HS-5 (cell line): ENCODE measurements at regions not wholly inside any gene's neighbourhood (a gene's known extent, or its start where the extent isn't known, plus 50 kb on each side); places are given as distances from the start of the nearest gene placed in this dataset.
"Not testable (repeated sequence)": the region's sequence is repeated elsewhere in the genome, so short reads cannot be mapped to it uniquely, and the experiment has no call there.

ENCODE experiments used
- DNase-seq: peaks from one replicate; pipeline ENCODE4 v3.0.0-alpha.2; 2012; ENCODE audit warnings: low read depth

- DNase-seq: no peak
Observed at GRCh38 chr4:60652933-60653332, 547.2 kb upstream of the ADGRL3 start.

GRCh38 chr4:60655356-60655755, 544.8 kb upstream of the ADGRL3 start:
- no peak for DNase-seq

DNA sequence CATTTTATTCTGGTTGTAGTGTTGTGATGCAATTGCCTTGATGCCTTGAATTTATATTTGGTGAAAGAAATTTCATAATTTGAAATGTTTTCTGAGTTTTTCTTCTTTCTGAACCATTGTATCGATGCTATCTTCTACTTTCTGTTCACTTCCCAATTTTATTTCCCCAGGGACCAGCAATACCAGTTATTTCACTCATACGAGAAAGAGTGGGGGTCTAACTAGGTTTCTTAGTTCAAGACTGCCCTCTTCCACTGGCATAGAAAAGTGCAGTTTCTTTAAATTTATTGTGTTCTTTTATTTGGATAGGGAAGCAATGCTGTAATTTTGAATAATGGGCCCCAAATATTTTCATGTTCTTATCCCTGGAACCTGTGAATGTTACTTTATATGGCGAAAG, 544.0 kb upstream of the ADGRL3 start:
- DNase-seq: no peak

- DNase-seq: no peak
Observed at GRCh38 chr4:60657041-60657440, 543.1 kb upstream of the ADGRL3 start.

DNA sequence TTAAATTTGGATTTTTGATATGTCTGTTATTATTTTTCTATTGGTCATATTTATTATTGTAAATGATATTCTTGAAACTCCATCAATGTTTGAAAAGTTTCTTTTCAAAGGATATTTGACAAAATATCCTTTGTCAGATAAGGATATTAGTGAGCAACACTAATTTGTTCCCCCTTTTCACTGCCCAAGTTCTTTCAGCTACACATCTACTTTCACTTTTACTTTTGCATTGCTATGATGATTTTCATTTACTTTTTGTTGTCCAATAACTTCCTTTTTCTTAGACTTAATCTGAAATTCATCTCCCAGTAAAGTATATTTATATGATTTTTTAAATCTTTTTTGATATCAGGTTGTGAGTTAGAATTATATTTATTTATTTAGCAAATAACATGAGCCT, 542.3 kb upstream of the ADGRL3 start:
- no peak for DNase-seq

GRCh38 chr4:60663769-60664168, 536.4 kb upstream of the ADGRL3 start:
- no peak for DNase-seq

GRCh38 chr4:60682901-60683300, 517.2 kb upstream of the ADGRL3 start:
- DNase-seq: peak; percentile 44

GRCh38 chr4:60683357-60683756, 516.8 kb upstream of the ADGRL3 start:
- DNase-seq: peak; percentile 67

DNA sequence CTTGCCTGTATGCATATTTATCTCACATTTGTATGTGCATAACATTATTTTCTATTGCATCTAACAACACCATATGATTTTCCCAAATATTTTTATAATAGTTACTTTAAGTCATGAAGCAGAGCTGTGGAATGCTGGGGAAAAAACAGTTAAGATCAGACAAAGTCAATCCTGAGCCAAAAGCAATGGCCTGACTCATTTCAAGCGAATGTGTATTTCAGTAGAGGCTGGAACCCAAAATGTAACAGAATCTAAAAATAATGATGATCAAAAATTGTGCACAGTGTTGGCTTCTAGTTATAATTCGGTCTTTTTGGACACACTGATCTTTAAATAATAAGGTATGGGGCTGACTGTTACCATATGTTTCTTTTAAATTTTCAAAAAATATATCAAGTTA, 516.2 kb upstream of the ADGRL3 start:
- DNase-seq: peak; percentile 60

DNA sequence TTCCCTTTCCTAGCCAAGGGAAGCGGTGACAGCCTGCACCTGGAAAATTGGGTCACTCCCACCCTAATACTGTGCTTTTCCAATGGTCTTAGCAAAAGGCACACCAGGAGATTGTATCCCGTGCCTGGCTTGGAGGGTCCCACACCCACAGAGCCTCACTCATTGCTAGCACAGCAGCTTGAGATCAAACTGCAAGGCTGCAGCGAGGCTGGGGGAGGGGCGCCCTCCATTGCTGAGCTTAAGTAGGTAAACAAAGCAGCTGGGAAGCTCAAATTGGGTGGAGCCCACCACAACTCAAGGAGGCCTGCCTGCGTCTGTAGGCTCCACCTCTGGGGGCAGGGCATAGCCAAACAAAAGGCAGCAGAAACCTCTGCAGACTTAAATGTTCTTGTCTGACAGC, 504.1 kb upstream of the ADGRL3 start:
- DNase-seq: not testable (repeated sequence)

DNA sequence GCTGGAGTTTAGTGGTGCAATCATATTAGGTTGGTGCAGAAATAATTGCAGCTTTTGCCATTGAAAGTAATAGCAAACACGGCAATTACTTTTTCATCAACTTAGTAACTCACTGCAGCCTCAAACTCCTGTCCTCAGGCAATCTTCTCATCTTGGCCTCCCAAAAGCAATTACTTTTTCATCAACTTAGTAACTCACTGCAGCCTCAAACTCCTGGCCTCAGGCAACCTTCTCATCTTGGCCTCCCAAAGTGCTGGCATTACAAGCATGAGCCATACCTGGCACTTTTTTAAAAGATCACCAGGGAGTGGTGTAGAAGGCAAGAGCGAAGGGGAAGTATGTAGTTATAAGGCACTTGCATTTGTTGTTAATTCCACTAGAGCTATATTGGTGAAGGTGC, 491.1 kb upstream of the ADGRL3 start:
- DNase-seq: no peak

DNA sequence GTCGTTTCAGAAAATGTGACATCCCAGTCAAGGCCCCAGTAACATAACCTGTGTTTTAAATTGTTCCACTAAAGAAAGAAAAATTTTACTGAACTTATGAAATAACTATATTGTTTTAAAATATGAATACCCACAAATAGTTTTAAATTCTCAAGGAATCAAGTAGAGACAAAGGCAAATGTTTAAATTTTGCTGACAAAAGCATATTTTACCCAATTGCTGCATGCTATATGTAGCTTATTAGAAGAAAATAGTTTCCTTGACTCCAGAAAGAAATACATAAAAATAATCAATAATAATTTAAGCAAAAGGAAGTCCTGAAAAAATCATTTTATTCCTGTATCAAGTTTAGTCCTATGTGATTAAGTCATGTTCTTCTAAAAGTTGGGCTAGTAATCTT, 481.3 kb upstream of the ADGRL3 start:
- DNase-seq: no peak

GRCh38 chr4:60721685-60722084, 478.4 kb upstream of the ADGRL3 start:
- DNase-seq: no peak

DNA sequence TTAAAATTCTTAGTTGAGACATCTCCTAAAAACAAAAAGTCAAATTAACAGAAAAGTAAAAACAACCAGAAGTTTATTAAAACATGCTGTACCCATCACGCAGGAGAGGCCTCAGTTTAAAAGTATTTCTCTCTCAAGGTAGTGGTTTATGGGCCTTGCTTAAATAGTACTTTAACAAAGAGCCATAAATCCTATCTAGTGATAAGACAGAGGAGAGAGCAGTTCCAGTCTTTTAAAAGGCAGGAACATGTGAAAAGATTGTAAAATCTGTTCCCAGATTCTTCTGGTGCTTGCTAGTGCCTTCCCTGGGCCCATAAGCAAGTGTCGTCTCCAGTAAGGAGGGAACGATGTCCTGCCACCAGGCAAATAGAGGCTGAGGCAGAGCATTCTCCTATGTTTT, 476.3 kb upstream of the ADGRL3 start:
- DNase-seq: no peak

DNA sequence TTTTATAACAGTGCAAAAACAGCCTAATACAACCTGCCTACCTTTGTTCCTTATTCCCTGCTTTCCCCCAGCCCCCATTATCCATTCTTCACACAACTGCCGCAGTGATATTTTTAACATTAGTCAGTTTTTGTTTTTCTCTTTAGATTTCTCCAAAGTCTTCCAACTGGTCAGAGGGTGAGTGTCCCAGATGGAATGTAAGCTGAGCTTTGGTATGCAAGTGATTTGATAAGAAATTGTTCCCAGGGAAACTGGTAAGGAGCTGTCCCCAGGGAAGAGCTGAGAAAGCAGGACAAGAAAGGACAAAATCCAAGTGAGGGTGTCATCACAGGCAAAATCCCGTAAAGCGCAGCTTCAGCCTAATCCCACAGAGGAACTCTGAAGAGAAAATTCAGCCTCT, 475.5 kb upstream of the ADGRL3 start:
- peak; percentile 87 for DNase-seq

DNA sequence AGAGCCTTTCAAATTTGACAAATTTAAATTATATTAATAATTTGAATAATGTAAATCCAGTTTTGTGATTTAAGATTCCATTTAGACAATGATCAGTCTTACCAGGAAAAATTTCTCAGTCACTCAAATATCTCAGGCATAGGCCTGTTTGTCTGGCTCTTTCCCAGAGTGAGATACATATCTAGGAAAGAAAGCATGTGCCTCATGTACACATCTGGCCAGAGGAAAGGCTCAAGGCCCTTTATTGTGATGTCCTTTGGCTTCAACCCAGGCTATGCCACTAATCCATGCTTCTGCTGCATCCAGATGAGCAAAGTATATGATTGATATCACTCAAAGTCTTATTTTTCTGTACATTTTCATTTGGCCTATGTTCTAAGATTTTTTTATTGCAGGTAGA, 473.3 kb upstream of the ADGRL3 start:
- DNase-seq: no peak

DNA sequence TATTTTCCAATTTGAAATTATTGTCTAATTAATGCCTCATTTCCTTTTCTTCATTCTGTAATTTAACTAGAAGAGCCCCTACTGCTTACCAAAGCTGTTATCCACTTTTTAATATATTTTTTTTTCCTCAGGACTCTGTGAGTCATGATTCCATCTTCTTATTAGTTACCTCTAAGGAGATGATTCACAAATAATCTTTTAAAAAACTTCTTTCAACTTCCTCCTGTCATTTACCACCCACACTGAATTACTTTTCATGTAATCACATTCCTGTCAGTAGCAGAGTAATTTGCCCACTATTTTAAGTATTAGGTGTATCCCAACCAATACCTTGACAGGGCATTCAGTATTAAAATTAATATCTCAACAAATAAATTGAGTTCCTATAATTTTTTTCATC, 470.9 kb upstream of the ADGRL3 start:
- peak; percentile 13 for DNase-seq

- DNase-seq: not testable (repeated sequence)
Observed at GRCh38 chr4:60729764-60730163, 470.4 kb upstream of the ADGRL3 start.

DNA sequence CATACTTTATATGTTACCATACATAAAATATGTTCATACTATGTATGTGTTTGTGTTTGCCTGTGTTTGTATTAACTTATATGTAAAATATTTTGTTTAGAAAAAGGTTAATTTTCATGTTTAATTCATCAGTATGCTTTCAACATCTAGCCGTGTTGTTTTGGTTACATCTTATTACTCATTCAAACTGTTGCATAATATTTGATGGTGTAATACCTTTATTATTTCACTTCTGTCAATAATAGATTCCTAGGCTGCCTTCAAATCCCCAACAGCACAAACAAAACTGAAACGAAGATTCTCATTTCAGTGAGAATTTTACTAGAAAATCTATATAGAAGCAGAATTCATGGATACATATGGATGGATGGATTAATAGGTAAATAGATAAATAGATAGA, 462.3 kb upstream of the ADGRL3 start:
- peak; percentile 47 for DNase-seq

- DNase-seq: no peak
Observed at GRCh38 chr4:60743654-60744053, 456.5 kb upstream of the ADGRL3 start.

- no peak for DNase-seq
Observed at GRCh38 chr4:60744767-60745166, 455.4 kb upstream of the ADGRL3 start.

DNA sequence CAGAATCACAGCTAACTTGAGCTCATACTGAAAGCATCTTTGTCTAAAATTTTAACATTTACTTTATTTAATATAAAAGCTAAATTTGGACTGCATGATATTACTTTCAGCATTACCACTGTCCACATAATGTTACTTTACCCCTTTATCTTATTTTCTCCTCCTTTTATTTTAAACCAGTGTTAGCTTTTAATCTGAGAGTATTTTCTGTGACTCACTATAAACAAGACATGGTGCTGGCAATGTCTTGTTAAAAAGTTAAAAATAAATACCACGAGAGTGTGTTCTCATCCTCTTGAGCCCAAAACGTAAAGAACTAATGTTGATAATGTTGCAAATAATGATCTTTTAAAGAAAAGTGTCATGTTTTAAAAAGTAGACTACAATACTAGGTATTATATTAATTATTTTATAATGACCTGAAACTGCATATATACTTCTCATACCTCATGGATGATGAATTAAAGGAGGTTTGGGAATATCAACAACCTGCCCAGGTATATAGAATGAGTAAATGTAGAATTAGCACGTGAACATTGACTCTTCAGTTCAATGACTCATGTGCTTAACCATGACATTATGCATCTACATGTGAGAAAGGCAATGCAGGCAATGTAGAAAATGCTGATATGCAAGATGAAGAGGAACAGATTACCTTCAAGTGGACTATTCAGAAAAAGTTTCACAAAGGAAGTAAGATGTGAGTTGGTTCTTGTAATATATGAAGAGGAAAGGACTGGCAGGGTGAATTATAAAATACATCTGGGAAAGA, 454.1 kb upstream of the ADGRL3 start:
- DNase-seq: no peak

DNA sequence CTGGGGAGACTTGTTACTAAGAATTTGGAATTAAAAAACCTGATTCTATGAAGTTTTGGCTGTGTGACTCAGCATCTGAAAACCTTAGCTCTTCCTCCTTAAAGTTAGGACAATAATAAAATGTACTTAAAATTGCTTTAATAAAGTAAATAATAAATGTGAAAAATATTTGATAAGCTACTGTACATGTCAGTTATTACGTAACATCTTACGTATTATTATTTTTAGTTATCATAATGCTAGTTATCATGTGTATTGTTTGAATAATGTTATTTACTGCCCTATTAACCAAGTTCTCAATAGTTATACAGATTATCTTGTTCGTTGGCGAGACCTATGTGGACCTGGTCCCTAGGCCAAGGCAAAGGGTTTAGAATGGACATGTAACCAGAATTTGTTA, 449.2 kb upstream of the ADGRL3 start:
- DNase-seq: no peak

- DNase-seq: peak; percentile 22
Observed at GRCh38 chr4:60757986-60758680, 442.0 kb upstream of the ADGRL3 start.
